ENCODE measurements at regions not wholly inside any gene's neighbourhood (a gene's known extent, or its start where the extent isn't known, plus 50 kb on each side); places are given as distances from the start of the nearest gene placed in this dataset.

GRCh38 chr10:78642269-78642816 is 426.4 kb upstream of the ZMIZ1 start:
- TF ChIP-seq CTCF (IDR thresholded peaks at IDR 0.05) (no peak), ZFX (IDR thresholded peaks at IDR 0.05; ENCODE audit: borderline replicate concordance) (no peak)
- H3K27ac ChIP-seq = no peak overlapping the region

DNA sequence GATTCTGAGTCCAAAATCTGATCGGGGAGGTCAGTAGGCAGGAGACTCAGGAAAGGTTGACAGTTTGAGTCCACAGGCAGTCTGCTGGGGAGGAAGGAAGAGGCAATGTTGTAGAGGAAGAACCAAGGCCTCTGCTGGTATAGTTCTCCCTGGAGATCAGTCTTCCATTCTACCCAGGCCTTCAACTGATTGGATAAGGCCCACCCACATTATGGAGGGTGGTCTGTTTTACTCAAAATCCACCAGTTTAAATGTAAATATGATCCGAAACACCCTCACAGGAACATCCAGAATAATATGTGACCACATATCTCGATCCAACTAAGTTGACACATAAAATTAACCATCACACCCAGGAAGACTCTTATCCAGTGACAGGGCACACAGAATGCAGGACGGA is 425.3 kb upstream of the ZMIZ1 start:
- no peak for TF ChIP-seq ZFX (IDR thresholded peaks at IDR 0.05; ENCODE audit: borderline replicate concordance)
- no peak for TF ChIP-seq CTCF (IDR thresholded peaks at IDR 0.05)
- no peak overlapping the region for H3K27ac ChIP-seq

- H3K27ac ChIP-seq = no peak overlapping the region
- no peak for TF ChIP-seq ZFX (IDR thresholded peaks at IDR 0.05; ENCODE audit: borderline replicate concordance)
- no peak for TF ChIP-seq CTCF (IDR thresholded peaks at IDR 0.05)
Observed at GRCh38 chr10:78644550-78644949, 424.2 kb upstream of the ZMIZ1 start.

GRCh38 chr10:78645169-78645686 is 423.5 kb upstream of the ZMIZ1 start:
- TF ChIP-seq CTCF (IDR thresholded peaks at IDR 0.05) = no peak
- TF ChIP-seq ZFX (IDR thresholded peaks at IDR 0.05; ENCODE audit: borderline replicate concordance) = no peak
- no peak overlapping the region for H3K27ac ChIP-seq

DNA sequence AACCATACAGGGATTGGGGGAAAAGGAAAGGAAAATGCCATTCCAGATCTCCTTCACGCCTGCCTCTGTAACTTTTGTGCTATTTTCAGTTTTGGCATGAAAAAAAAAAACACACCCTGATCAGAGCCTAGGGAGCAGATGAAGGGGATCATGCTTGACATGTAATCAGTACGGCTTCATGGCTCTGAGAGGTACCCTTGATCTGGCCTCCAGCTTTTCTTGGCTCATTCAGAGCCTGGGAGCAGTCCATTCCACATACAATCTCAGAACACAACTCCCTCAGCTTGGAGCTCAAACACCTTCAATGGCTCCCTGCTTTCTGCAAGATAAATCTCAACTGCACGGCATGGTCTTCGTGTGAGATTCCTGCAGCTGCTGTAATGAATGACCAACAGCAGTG is 422.8 kb upstream of the ZMIZ1 start:
- TF ChIP-seq CTCF (IDR thresholded peaks at IDR 0.05) (no peak), ZFX (IDR thresholded peaks at IDR 0.05; ENCODE audit: borderline replicate concordance) (no peak)
- no peak overlapping the region for H3K27ac ChIP-seq

GRCh38 chr10:78648256-78648860 is 420.4 kb upstream of the ZMIZ1 start:
- TF ChIP-seq ZFX (IDR thresholded peaks at IDR 0.05; ENCODE audit: borderline replicate concordance) = no peak
- no peak for TF ChIP-seq CTCF (IDR thresholded peaks at IDR 0.05)
- H3K27ac ChIP-seq = no peak overlapping the region

GRCh38 chr10:78649429-78649828 is 419.3 kb upstream of the ZMIZ1 start:
- no peak for TF ChIP-seq ZFX (IDR thresholded peaks at IDR 0.05; ENCODE audit: borderline replicate concordance)
- no peak overlapping the region for H3K27ac ChIP-seq

All from 22Rv1 (cell line).